ENCODE measurements at regions not wholly inside any gene's neighbourhood (a gene's known extent, or its start where the extent isn't known, plus 50 kb on each side); places are given as distances from the start of the nearest gene placed in this dataset.
"Not testable (repeated sequence)": the region's sequence is repeated elsewhere in the genome, so short reads cannot be mapped to it uniquely, and the experiment has no call there.

DNA sequence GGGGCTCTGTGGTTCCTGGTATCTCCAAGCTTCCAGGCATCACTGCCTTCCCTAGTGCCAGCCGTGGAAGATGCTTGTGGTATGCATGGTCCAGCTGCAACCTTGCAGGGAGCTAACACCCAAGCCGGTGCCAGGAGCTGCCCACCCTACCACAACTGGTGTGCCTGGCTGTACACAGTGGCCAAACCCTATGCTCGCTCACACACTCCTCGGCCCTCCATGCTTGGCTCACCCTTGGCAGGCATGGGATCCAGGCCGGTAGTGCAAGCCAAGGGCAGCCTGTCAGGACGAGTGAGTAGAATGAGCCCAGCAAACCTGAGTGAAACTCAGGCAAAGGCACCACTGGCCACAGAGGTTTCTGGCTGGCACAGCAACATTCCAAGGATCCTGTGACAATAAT is 1676.0 kb downstream of the SLITRK1 start:
- H3K27ac ChIP-seq (ENCODE audit: low read depth in 2 of 2, low read length in 2 of 2): no peak overlapping the region
- no peak overlapping the region for H3K9ac ChIP-seq (ENCODE audit: low read depth in 1 of 2, low read length in 2 of 2)
- H3K36me3 ChIP-seq (ENCODE audit: control insufficient read depth in 2 of 2, insufficient read depth in 2 of 2, low read length in 2 of 2): no peaks in the 10 kb centered on the region
- no peaks in the 10 kb centered on the region for H3K27me3 ChIP-seq (ENCODE audit: control insufficient read depth in 2 of 2, insufficient read depth in 2 of 2, low read length in 2 of 2)
- H3K4me1 ChIP-seq (ENCODE audit: control insufficient read depth in 2 of 2, insufficient read depth in 2 of 2, low read length in 2 of 2): no peaks in the 10 kb centered on the region
- peaks cover 3 to 4% of the 10 kb centered on the region in 2 donors for H3K9me3 ChIP-seq (ENCODE audit: control insufficient read depth in 2 of 2, low read length in 2 of 2)
- no peak overlapping the region for H3K4me3 ChIP-seq (ENCODE audit: low read length in 2 of 2)

- Histone ChIP-seq H3K36me3 (ENCODE audit: control insufficient read depth in 2 of 2, insufficient read depth in 2 of 2, low read length in 2 of 2) (no peaks in the 10 kb centered on the region), H3K9ac (ENCODE audit: low read depth in 1 of 2, low read length in 2 of 2) (no peak overlapping the region), H3K27ac (ENCODE audit: low read depth in 2 of 2, low read length in 2 of 2) (no peak overlapping the region), H3K4me1 (ENCODE audit: control insufficient read depth in 2 of 2, insufficient read depth in 2 of 2, low read length in 2 of 2) (no peaks in the 10 kb centered on the region), H3K27me3 (ENCODE audit: control insufficient read depth in 2 of 2, insufficient read depth in 2 of 2, low read length in 2 of 2) (no peaks in the 10 kb centered on the region), H3K9me3 (ENCODE audit: control insufficient read depth in 2 of 2, low read length in 2 of 2) (peaks cover 0 to 4% of the 10 kb centered on the region in 2 donors), H3K4me3 (ENCODE audit: low read length in 2 of 2) (no peak overlapping the region)
These were observed 1679.9 kb downstream of the SLITRK1 start for GRCh38 chr13:82202398-82202797.

- no peaks in the 10 kb centered on the region for H3K27me3 ChIP-seq (ENCODE audit: control insufficient read depth in 2 of 2, insufficient read depth in 2 of 2, low read length in 2 of 2)
- H3K36me3 ChIP-seq (ENCODE audit: control insufficient read depth in 2 of 2, insufficient read depth in 2 of 2, low read length in 2 of 2): no peaks in the 10 kb centered on the region
- H3K4me3 ChIP-seq (ENCODE audit: low read length in 2 of 2): no peak overlapping the region
- H3K9ac ChIP-seq (ENCODE audit: low read depth in 1 of 2, low read length in 2 of 2): no peak overlapping the region
- no peaks in the 10 kb centered on the region for H3K4me1 ChIP-seq (ENCODE audit: control insufficient read depth in 2 of 2, insufficient read depth in 2 of 2, low read length in 2 of 2)
- no peak overlapping the region for H3K27ac ChIP-seq (ENCODE audit: low read depth in 2 of 2, low read length in 2 of 2)
- H3K9me3 ChIP-seq (ENCODE audit: control insufficient read depth in 2 of 2, low read length in 2 of 2): no peaks in the 10 kb centered on the region
These were observed 1686.2 kb downstream of the SLITRK1 start for GRCh38 chr13:82196087-82196486.

- no peak overlapping the region for H3K27ac ChIP-seq (ENCODE audit: low read depth in 2 of 2, low read length in 2 of 2)
These were observed 1695.0 kb downstream of the SLITRK1 start for GRCh38 chr13:82187227-82187626.

DNA sequence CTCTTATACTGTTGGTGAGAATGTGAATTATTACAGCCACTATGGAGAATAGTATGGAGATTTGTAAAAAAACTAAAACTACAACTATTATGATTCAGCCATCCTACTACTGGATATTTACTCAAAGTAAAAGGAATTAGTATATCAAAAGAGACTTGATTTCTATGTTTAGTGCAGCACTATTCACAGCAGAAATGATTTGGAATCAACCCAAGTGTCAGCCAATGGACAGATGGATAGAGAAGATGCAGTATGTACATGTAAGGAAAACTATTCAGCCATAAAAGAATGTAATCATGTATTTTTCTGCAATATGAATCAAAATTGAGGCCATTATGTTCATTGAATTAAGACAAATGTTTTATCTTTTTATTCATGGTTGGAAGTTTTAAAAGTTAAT is 1705.5 kb downstream of the SLITRK1 start:
- Histone ChIP-seq H3K4me3 (ENCODE audit: low read length in 2 of 2) (no peak overlapping the region), H3K9me3 (ENCODE audit: control insufficient read depth in 2 of 2, low read length in 2 of 2) (no peaks in the 10 kb centered on the region), H3K27me3 (ENCODE audit: control insufficient read depth in 2 of 2, insufficient read depth in 2 of 2, low read length in 2 of 2) (no peaks in the 10 kb centered on the region), H3K9ac (ENCODE audit: low read depth in 1 of 2, low read length in 2 of 2) (no peak overlapping the region), H3K4me1 (ENCODE audit: control insufficient read depth in 2 of 2, insufficient read depth in 2 of 2, low read length in 2 of 2) (no peaks in the 10 kb centered on the region), H3K27ac (ENCODE audit: low read depth in 2 of 2, low read length in 2 of 2) (no peak overlapping the region), H3K36me3 (ENCODE audit: control insufficient read depth in 2 of 2, insufficient read depth in 2 of 2, low read length in 2 of 2) (no peaks in the 10 kb centered on the region)

More at GRCh38 chr13:82187227-82187626, 1695.0 kb downstream of the SLITRK1 start:
- Histone ChIP-seq H3K9ac (ENCODE audit: low read depth in 1 of 2, low read length in 2 of 2) (no peak overlapping the region), H3K9me3 (ENCODE audit: control insufficient read depth in 2 of 2, low read length in 2 of 2) (no peaks in the 10 kb centered on the region), H3K27me3 (ENCODE audit: control insufficient read depth in 2 of 2, insufficient read depth in 2 of 2, low read length in 2 of 2) (no peaks in the 10 kb centered on the region), H3K36me3 (ENCODE audit: control insufficient read depth in 2 of 2, insufficient read depth in 2 of 2, low read length in 2 of 2) (no peaks in the 10 kb centered on the region), H3K4me1 (ENCODE audit: control insufficient read depth in 2 of 2, insufficient read depth in 2 of 2, low read length in 2 of 2) (no peaks in the 10 kb centered on the region), H3K4me3 (ENCODE audit: low read length in 2 of 2) (no peak overlapping the region)

DNA sequence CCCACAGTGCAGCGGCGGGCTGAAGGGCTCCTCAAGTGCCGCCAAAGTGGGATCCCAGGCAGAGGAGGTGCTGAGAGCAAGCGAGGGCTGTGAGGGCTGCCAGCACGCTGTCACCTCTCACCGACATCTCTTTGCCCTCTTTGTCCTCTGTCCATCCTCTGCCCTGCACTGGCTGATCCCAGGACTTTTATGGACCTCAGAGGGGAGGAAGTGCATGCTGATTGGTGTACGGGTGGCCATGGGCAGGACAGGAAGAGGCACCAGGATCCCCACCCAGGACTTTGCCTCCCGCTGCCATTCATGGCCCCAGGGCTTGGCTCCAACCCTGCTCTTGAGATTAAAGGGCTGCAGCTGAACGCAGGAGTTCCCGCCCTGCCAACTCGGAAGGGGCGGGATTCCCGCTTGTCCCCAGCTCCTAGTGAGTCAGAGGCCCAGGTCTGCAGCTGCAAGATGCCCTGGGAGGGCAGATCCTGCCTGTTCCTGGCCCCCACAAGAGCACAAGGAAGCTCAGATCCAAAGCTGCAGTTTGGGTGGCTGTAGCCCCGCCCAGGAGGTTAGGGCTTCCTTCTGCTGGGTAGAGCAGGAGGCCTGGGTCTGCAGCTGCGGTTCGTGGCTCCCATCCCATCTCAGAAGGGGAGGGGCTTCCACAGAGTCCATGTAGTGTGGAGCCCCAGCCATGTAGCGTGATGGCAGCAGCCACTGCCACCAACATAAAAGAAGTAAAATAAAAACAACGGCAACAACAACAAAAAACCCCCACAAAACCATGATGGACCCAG is 1716.7 kb downstream of the SLITRK1 start:
- Histone ChIP-seq H3K4me3 (ENCODE audit: low read length in 2 of 2) (no peak overlapping the region), H3K27me3 (ENCODE audit: control insufficient read depth in 2 of 2, insufficient read depth in 2 of 2, low read length in 2 of 2) (no peaks in the 10 kb centered on the region), H3K4me1 (ENCODE audit: control insufficient read depth in 2 of 2, insufficient read depth in 2 of 2, low read length in 2 of 2) (no peaks in the 10 kb centered on the region), H3K36me3 (ENCODE audit: control insufficient read depth in 2 of 2, insufficient read depth in 2 of 2, low read length in 2 of 2) (no peaks in the 10 kb centered on the region), H3K9ac (ENCODE audit: low read depth in 1 of 2, low read length in 2 of 2) (no peak overlapping the region), H3K9me3 (ENCODE audit: control insufficient read depth in 2 of 2, low read length in 2 of 2) (peaks cover 0 to 3% of the 10 kb centered on the region in 2 donors), H3K27ac (ENCODE audit: low read depth in 2 of 2, low read length in 2 of 2) (no peak overlapping the region)

GRCh38 chr13:82164780-82165395 is 1717.4 kb downstream of the SLITRK1 start:
- H3K9ac ChIP-seq (ENCODE audit: low read depth in 1 of 2, low read length in 2 of 2); H3K27me3 ChIP-seq (ENCODE audit: control insufficient read depth in 2 of 2, insufficient read depth in 2 of 2, low read length in 2 of 2); H3K9me3 ChIP-seq (ENCODE audit: control insufficient read depth in 2 of 2, low read length in 2 of 2); H3K36me3 ChIP-seq (ENCODE audit: control insufficient read depth in 2 of 2, insufficient read depth in 2 of 2, low read length in 2 of 2); H3K27ac ChIP-seq (ENCODE audit: low read depth in 2 of 2, low read length in 2 of 2); H3K4me1 ChIP-seq (ENCODE audit: control insufficient read depth in 2 of 2, insufficient read depth in 2 of 2, low read length in 2 of 2); H3K4me3 ChIP-seq (ENCODE audit: low read length in 2 of 2): not testable (repeated sequence)

- no peaks in the 10 kb centered on the region for H3K4me1 ChIP-seq (ENCODE audit: control insufficient read depth in 2 of 2, insufficient read depth in 2 of 2, low read length in 2 of 2)
- no peak overlapping the region for H3K27ac ChIP-seq (ENCODE audit: low read depth in 2 of 2, low read length in 2 of 2)
- no peaks in the 10 kb centered on the region for H3K27me3 ChIP-seq (ENCODE audit: control insufficient read depth in 2 of 2, insufficient read depth in 2 of 2, low read length in 2 of 2)
- H3K4me3 ChIP-seq (ENCODE audit: low read length in 2 of 2): no peak overlapping the region
- H3K9me3 ChIP-seq (ENCODE audit: control insufficient read depth in 2 of 2, low read length in 2 of 2): peaks cover 0 to 3% of the 10 kb centered on the region in 2 donors
- H3K36me3 ChIP-seq (ENCODE audit: control insufficient read depth in 2 of 2, insufficient read depth in 2 of 2, low read length in 2 of 2): no peaks in the 10 kb centered on the region
- H3K9ac ChIP-seq (ENCODE audit: low read depth in 1 of 2, low read length in 2 of 2): no peak overlapping the region
These were observed 1734.7 kb downstream of the SLITRK1 start for GRCh38 chr13:82147526-82147925.

DNA sequence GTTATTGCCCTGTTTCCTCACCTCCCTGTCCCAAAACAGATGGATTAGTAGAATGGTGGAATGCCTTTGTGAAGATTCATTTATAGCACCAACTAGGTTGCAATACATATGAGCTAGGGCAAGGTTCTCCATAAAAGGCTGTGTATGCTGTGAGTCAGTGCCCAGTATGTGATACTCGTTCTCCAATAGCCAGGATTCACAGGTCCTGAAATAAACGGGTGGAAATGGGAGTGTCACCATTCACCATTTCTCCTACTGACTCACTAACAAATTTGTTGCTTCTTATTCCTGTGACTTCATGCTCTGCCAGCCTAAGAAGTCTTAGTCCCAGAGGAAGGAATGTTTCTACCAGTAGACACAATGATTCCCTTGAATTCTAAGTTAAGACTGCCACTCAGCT is 1745.4 kb downstream of the SLITRK1 start:
- Histone ChIP-seq H3K27me3 (ENCODE audit: control insufficient read depth in 2 of 2, insufficient read depth in 2 of 2, low read length in 2 of 2) (no peaks in the 10 kb centered on the region), H3K36me3 (ENCODE audit: control insufficient read depth in 2 of 2, insufficient read depth in 2 of 2, low read length in 2 of 2) (no peaks in the 10 kb centered on the region), H3K9me3 (ENCODE audit: control insufficient read depth in 2 of 2, low read length in 2 of 2) (peaks cover 0 to 3% of the 10 kb centered on the region in 2 donors), H3K4me1 (ENCODE audit: control insufficient read depth in 2 of 2, insufficient read depth in 2 of 2, low read length in 2 of 2) (no peaks in the 10 kb centered on the region), H3K27ac (ENCODE audit: low read depth in 2 of 2, low read length in 2 of 2) (no peak overlapping the region), H3K4me3 (ENCODE audit: low read length in 2 of 2) (no peak overlapping the region), H3K9ac (ENCODE audit: low read depth in 1 of 2, low read length in 2 of 2) (no peak overlapping the region)

GRCh38 chr13:82129281-82129680 is 1753.0 kb downstream of the SLITRK1 start:
- no peak overlapping the region for H3K27ac ChIP-seq (ENCODE audit: low read depth in 2 of 2, low read length in 2 of 2)
- no peaks in the 10 kb centered on the region for H3K4me1 ChIP-seq (ENCODE audit: control insufficient read depth in 2 of 2, insufficient read depth in 2 of 2, low read length in 2 of 2)
- no peaks in the 10 kb centered on the region for H3K9me3 ChIP-seq (ENCODE audit: control insufficient read depth in 2 of 2, low read length in 2 of 2)
- no peak overlapping the region for H3K4me3 ChIP-seq (ENCODE audit: low read length in 2 of 2)
- H3K9ac ChIP-seq (ENCODE audit: low read depth in 1 of 2, low read length in 2 of 2): no peak overlapping the region
- H3K36me3 ChIP-seq (ENCODE audit: control insufficient read depth in 2 of 2, insufficient read depth in 2 of 2, low read length in 2 of 2): no peaks in the 10 kb centered on the region
- no peaks in the 10 kb centered on the region for H3K27me3 ChIP-seq (ENCODE audit: control insufficient read depth in 2 of 2, insufficient read depth in 2 of 2, low read length in 2 of 2)

Measured in mucosa of rectum (tissue), 2 donors.